ENCODE measurements at regions not wholly inside any gene's neighbourhood (a gene's known extent, or its start where the extent isn't known, plus 50 kb on each side); places are given as distances from the start of the nearest gene placed in this dataset.

DNA sequence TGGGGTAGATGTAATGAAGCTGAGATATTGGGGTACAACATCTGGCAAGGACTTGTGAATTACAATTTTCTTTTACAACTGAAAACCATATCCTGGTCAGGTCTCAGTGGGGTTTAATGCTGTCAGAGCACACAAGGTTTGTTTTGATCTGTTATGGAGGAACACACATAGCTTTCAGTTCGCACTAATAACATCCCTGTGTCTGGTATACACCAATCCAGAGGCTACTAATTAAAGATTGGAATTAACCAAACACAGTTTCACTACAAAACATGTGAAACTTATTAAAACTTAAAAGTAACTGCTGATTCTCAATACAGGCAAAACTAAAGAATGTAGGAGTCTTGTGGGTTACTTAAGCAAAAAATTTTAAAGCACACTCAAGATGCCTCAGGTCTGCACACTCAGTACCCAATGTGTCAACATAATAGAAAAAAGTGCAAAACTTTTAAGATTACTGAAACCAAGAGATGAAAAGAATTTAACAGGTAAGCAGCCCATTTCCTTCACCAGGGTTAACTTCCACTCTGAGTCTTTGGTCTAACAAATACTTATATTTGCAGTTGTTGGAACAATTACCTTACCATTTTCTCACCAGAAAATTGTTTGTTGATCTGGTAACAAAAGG is 77.4 kb downstream of the LLPH start (continued):
- 0 out of 2 replicates have a peak, but pooled peaks have one; percentile 50 for TF ChIP-seq IKZF1 (conservative IDR thresholded peaks at IDR 0.05)

DNA sequence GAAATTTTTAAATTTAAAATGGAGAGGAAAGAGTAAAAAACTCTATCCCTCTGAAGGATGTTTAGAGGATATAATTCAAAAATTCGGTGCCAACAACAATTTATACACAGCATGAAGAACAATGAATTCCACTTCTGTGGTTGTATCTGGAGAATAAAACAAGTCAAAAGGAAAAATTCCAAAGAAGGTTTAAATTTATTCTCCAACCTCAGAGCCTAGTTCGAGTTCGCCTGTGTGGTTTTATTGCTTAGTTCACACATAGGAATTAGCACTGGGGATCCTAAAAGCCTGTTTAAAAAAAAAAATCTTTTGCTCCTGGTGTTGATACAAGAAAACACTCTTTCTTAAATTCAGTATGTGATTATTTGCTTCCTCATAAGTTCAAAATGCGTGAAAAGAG is 79.2 kb downstream of the LLPH start:
- 29% methylated on average over 4 of the region's 4 CpGs for WGBS (ENCODE audit: insufficient coverage, insufficient replicate concordance, low lambda C conversion rate, missing lambda C conversion rate)
- TF ChIP-seq FOS (IDR thresholded peaks at IDR 0.05; ENCODE audit: borderline replicate concordance, extremely low read depth, insufficient read length) (no peak), CHD1 (IDR thresholded peaks at IDR 0.05; ENCODE audit: low read depth, low read length) (no peak), NFIC (IDR thresholded peaks at IDR 0.05; ENCODE audit: low read depth, low read length) (no peak), STAT1 (conservative IDR thresholded peaks at IDR 0.05) (no peak), TCF7 (IDR thresholded peaks at IDR 0.05; ENCODE audit: borderline replicate concordance) (no peak), SIN3A (IDR thresholded peaks at IDR 0.05; ENCODE audit: low read depth, low read length) (no peak), JUND (IDR thresholded peaks at IDR 0.05; ENCODE audit: low read depth, low read length) (no peak), IRF4 (IDR thresholded peaks at IDR 0.05; ENCODE audit: low read depth, low read length) (no peak), KLF5 (IDR thresholded peaks at IDR 0.05; ENCODE audit: partially characterized antibody) (no peak), EP300 (IDR thresholded peaks at IDR 0.05; ENCODE audit: borderline replicate concordance in 1 of 2, control insufficient read depth in 1 of 2, low read depth in 2 of 2, low read length in 2 of 2) (no peak), PAX5 (IDR thresholded peaks at IDR 0.05; ENCODE audit: borderline replicate concordance, low read depth, low read length) (no peak), ESRRA (IDR thresholded peaks at IDR 0.05; ENCODE audit: low read length) (no peak), CHD2 (IDR thresholded peaks at IDR 0.05; ENCODE audit: borderline replicate concordance, low read depth, low read length) (no peak), ASH2L (IDR thresholded peaks at IDR 0.05; ENCODE audit: borderline replicate concordance, low read depth) (no peak)
- TF ChIP-seq, protein P1, sequence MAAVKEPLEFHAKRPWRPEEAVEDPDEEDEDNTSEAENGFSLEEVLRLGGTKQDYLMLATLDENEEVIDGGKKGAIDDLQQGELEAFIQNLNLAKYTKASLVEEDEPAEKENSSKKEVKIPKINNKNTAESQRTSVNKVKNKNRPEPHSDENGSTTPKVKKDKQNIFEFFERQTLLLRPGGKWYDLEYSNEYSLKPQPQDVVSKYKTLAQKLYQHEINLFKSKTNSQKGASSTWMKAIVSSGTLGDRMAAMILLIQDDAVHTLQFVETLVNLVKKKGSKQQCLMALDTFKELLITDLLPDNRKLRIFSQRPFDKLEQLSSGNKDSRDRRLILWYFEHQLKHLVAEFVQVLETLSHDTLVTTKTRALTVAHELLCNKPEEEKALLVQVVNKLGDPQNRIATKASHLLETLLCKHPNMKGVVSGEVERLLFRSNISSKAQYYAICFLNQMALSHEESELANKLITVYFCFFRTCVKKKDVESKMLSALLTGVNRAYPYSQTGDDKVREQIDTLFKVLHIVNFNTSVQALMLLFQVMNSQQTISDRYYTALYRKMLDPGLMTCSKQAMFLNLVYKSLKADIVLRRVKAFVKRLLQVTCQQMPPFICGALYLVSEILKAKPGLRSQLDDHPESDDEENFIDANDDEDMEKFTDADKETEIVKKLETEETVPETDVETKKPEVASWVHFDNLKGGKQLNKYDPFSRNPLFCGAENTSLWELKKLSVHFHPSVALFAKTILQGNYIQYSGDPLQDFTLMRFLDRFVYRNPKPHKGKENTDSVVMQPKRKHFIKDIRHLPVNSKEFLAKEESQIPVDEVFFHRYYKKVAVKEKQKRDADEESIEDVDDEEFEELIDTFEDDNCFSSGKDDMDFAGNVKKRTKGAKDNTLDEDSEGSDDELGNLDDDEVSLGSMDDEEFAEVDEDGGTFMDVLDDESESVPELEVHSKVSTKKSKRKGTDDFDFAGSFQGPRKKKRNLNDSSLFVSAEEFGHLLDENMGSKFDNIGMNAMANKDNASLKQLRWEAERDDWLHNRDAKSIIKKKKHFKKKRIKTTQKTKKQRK (IDR thresholded peaks at IDR 0.05; ENCODE audit: low read depth, low read length) = no peak
- TF ChIP-seq, protein P2, sequence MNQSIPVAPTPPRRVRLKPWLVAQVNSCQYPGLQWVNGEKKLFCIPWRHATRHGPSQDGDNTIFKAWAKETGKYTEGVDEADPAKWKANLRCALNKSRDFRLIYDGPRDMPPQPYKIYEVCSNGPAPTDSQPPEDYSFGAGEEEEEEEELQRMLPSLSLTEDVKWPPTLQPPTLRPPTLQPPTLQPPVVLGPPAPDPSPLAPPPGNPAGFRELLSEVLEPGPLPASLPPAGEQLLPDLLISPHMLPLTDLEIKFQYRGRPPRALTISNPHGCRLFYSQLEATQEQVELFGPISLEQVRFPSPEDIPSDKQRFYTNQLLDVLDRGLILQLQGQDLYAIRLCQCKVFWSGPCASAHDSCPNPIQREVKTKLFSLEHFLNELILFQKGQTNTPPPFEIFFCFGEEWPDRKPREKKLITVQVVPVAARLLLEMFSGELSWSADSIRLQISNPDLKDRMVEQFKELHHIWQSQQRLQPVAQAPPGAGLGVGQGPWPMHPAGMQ (IDR thresholded peaks at IDR 0.05; ENCODE audit: borderline replicate concordance) = no peak
- SMC1A ChIA-PET (ENCODE audit: uncharacterized antibody, unreplicated experiment) = interaction anchor here (7.0 kb wide), 1 partner anchor 14 kb away, joined by 77 read pairs; no protein-coding TSS in a partner anchor
- POLR2A ChIA-PET = no interaction called here
- Histone ChIP-seq H3K27ac (ENCODE audit: control insufficient read depth, insufficient read depth) (peak overlapping the region; percentile 68; the same call in 1 of the 2 replicates), H2AFZ (ENCODE audit: control insufficient read depth, low read depth, low read length) (no peak overlapping the region), H3K4me2 (ENCODE audit: control insufficient read depth, insufficient read depth) (no peak overlapping the region), H3K79me2 (ENCODE audit: control insufficient read depth, insufficient read depth, low read length) (no peaks in the 10 kb centered on the region), H3K4me3 (no peak overlapping the region), H3K36me3 (ENCODE audit: control insufficient read depth in 2 of 2, insufficient read depth in 2 of 2, low read length in 1 of 2) (no peaks in the 10 kb centered on the region), H3K27me3 (replicated peaks in 1 of 2; ENCODE audit: control insufficient read depth in 2 of 2, insufficient read depth in 2 of 2, low read length in 1 of 2) (no peaks in the 10 kb centered on the region), H3K4me1 (ENCODE audit: control insufficient read depth, insufficient read depth, low read length) (peaks cover 45% of the 10 kb centered on the region), H3K9ac (ENCODE audit: control insufficient read depth, insufficient read depth, low read length) (no peak overlapping the region), H4K20me1 (ENCODE audit: control insufficient read depth, insufficient read depth) (no peaks in the 10 kb centered on the region), H3K9me3 (replicated peaks; ENCODE audit: control insufficient read depth, insufficient read depth, low read length) (no peaks in the 10 kb centered on the region; the same call in none of the 3 replicates)
- DNase-seq (ENCODE audit: low read depth, low spot score) (no peak), ATAC-seq (no peak), FAIRE-seq (no peak)
- CTCF ChIA-PET = no interaction called here
- RAD21 ChIA-PET (ENCODE audit: unreplicated experiment) = interaction anchor here (5.2 kb wide), 1 partner anchor 20 kb away, joined by 37 read pairs; no protein-coding TSS in a partner anchor
- intact Hi-C loops (cut with micrococcal nuclease; ENCODE audit: unreplicated experiment) (loop anchor here (10.0 kb wide), 2 partner anchors 1167 to 1437 kb away; partner anchors contain the start of gene RASSF3), in situ Hi-C loops (cut with MboI) (no loop called here)
- no TSS peak for BruUV-seq (replicated peaks)
